Ishikawa (cell line): ENCODE measurements at regions not wholly inside any gene's neighbourhood (a gene's known extent, or its start where the extent isn't known, plus 50 kb on each side); places are given as distances from the start of the nearest gene placed in this dataset.

Source experiments
- CEBPB ChIP-seq: IDR thresholded peaks from 2 replicates; pipeline ENCODE4 v1.6.1; 2012
- CREB1 ChIP-seq: IDR thresholded peaks from 2 replicates; pipeline ENCODE4 v1.6.1; 2012; ENCODE audit warnings: low read depth
- EGR1 ChIP-seq: IDR thresholded peaks from 2 replicates; pipeline ENCODE4 v1.6.1; 2012
- EP300 ChIP-seq: IDR thresholded peaks from 2 replicates; pipeline ENCODE4 v1.6.1; 2012; ENCODE audit warnings: borderline replicate concordance
- FOXM1 ChIP-seq: IDR thresholded peaks from 2 replicates; pipeline ENCODE4 v1.6.1; 2012; ENCODE audit warnings: low read depth, borderline replicate concordance
- NFIC ChIP-seq: IDR thresholded peaks from 2 replicates; pipeline ENCODE4 v1.6.1; 2012
- RAD21 ChIP-seq: IDR thresholded peaks from 2 replicates; pipeline ENCODE4 v1.6.1; 2012; ENCODE audit warnings: low read depth
- TAF1 ChIP-seq: IDR thresholded peaks from 2 replicates; pipeline ENCODE4 v1.6.1; 2012; ENCODE audit warnings: low read depth, mild to moderate bottlenecking
- TCF12 ChIP-seq: IDR thresholded peaks from 2 replicates; pipeline ENCODE4 v1.6.1; 2012; ENCODE audit warnings: low read depth
- TEAD4 ChIP-seq: IDR thresholded peaks from 2 replicates; pipeline ENCODE4 v1.6.1; 2012
- USF1 ChIP-seq: IDR thresholded peaks from 2 replicates; pipeline ENCODE4 v1.6.1; 2012
- YY1 ChIP-seq: IDR thresholded peaks from 2 replicates; pipeline ENCODE4 v1.6.1; 2012; ENCODE audit warnings: low read depth
- ZBTB7A ChIP-seq: IDR thresholded peaks from 2 replicates; pipeline ENCODE4 v1.6.1; 2012; ENCODE audit warnings: low read depth
- TF ChIP-seq, protein P1 (sequence below): IDR thresholded peaks from 2 replicates; pipeline ENCODE4 v1.6.1; 2012
- TF ChIP-seq, protein P2 (sequence below): IDR thresholded peaks from 2 replicates; pipeline ENCODE4 v1.6.1; 2012; ENCODE audit warnings: low read depth, mild to moderate bottlenecking

GRCh38 chr7:26993816-26994810 lies 101.7 kb downstream of the HOXA1 start:
- no peak for TF ChIP-seq NFIC
- TF ChIP-seq ZBTB7A: no peak
- no peak for TF ChIP-seq EGR1
- no peak for TF ChIP-seq RAD21
- no peak for TF ChIP-seq YY1
- TF ChIP-seq, protein P1, sequence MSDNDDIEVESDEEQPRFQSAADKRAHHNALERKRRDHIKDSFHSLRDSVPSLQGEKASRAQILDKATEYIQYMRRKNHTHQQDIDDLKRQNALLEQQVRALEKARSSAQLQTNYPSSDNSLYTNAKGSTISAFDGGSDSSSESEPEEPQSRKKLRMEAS: no peak
- TF ChIP-seq, protein P2, sequence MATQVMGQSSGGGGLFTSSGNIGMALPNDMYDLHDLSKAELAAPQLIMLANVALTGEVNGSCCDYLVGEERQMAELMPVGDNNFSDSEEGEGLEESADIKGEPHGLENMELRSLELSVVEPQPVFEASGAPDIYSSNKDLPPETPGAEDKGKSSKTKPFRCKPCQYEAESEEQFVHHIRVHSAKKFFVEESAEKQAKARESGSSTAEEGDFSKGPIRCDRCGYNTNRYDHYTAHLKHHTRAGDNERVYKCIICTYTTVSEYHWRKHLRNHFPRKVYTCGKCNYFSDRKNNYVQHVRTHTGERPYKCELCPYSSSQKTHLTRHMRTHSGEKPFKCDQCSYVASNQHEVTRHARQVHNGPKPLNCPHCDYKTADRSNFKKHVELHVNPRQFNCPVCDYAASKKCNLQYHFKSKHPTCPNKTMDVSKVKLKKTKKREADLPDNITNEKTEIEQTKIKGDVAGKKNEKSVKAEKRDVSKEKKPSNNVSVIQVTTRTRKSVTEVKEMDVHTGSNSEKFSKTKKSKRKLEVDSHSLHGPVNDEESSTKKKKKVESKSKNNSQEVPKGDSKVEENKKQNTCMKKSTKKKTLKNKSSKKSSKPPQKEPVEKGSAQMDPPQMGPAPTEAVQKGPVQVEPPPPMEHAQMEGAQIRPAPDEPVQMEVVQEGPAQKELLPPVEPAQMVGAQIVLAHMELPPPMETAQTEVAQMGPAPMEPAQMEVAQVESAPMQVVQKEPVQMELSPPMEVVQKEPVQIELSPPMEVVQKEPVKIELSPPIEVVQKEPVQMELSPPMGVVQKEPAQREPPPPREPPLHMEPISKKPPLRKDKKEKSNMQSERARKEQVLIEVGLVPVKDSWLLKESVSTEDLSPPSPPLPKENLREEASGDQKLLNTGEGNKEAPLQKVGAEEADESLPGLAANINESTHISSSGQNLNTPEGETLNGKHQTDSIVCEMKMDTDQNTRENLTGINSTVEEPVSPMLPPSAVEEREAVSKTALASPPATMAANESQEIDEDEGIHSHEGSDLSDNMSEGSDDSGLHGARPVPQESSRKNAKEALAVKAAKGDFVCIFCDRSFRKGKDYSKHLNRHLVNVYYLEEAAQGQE: no peak
- no peak for TF ChIP-seq TEAD4

- TF ChIP-seq USF1: no peak
- TF ChIP-seq TCF12: no peak
- TF ChIP-seq YY1: no peak
- no peak for TF ChIP-seq EGR1
- TF ChIP-seq, protein P2: no peak
- no peak for TF ChIP-seq TEAD4
- TF ChIP-seq, protein P1: no peak
- no peak for TF ChIP-seq ZBTB7A
- no peak for TF ChIP-seq NFIC
- TF ChIP-seq RAD21: no peak
- TF ChIP-seq CEBPB: no peak
- no peak for TF ChIP-seq CREB1
- TF ChIP-seq EP300: no peak
Measured at GRCh38 chr7:26992670-26993069, 103.1 kb downstream of the HOXA1 start.

- TF ChIP-seq CREB1 (no peak), RAD21 (no peak), CEBPB (no peak), TCF12 (no peak), USF1 (no peak), TEAD4 (no peak), EGR1 (no peak), NFIC (no peak), FOXM1 (no peak), TAF1 (no peak), YY1 (no peak), EP300 (no peak), ZBTB7A (no peak)
- TF ChIP-seq, protein P2: no peak
- TF ChIP-seq, protein P1: no peak
Measured at GRCh38 chr7:26991796-26992195, 104.0 kb downstream of the HOXA1 start.
